HuH-7 (cell line): ENCODE measurements at regions not wholly inside any gene's neighbourhood (a gene's known extent, or its start where the extent isn't known, plus 50 kb on each side); places are given as distances from the start of the nearest gene placed in this dataset.

Source experiments
- DNase-seq: peaks from one replicate; pipeline ENCODE4 v3.0.0; 2011; ENCODE audit warnings: low spot score

- no peak for DNase-seq
Measured at GRCh38 chr16:65896448-65897153, 469.9 kb upstream of the CDH5 start.

GRCh38 chr16:65895906-65896305, 470.6 kb upstream of the CDH5 start:
- DNase-seq = no peak

GRCh38 chr16:65895486-65895885, 471.0 kb upstream of the CDH5 start:
- no peak for DNase-seq

GRCh38 chr16:65890203-65890602, 476.3 kb upstream of the CDH5 start:
- DNase-seq = no peak

- DNase-seq = no peak
Measured at GRCh38 chr16:65889533-65889966, 476.9 kb upstream of the CDH5 start.

- DNase-seq = no peak
Measured at GRCh38 chr16:65888201-65888600, 478.3 kb upstream of the CDH5 start.

- DNase-seq = no peak
Measured at GRCh38 chr16:65884018-65884417, 482.5 kb upstream of the CDH5 start.

GRCh38 chr16:65878347-65878746, 488.1 kb upstream of the CDH5 start:
- DNase-seq = no peak

- no peak for DNase-seq
Measured at GRCh38 chr16:65876624-65877023, 489.9 kb upstream of the CDH5 start.

GRCh38 chr16:65876056-65876408, 490.5 kb upstream of the CDH5 start:
- DNase-seq = no peak

GRCh38 chr16:65875381-65876055, 491.0 kb upstream of the CDH5 start:
- no peak for DNase-seq

- DNase-seq = no peak
Measured at GRCh38 chr16:65869261-65869660, 497.2 kb upstream of the CDH5 start.

GRCh38 chr16:65867276-65867960, 499.1 kb upstream of the CDH5 start:
- no peak for DNase-seq

- no peak for DNase-seq
Measured at GRCh38 chr16:65863236-65863635, 503.3 kb upstream of the CDH5 start.

GRCh38 chr16:65861131-65861731, 505.3 kb upstream of the CDH5 start:
- no peak for DNase-seq

- no peak for DNase-seq
Measured at GRCh38 chr16:65855171-65856145, 511.0 kb upstream of the CDH5 start.

GRCh38 chr16:65846210-65846602, 520.3 kb upstream of the CDH5 start:
- DNase-seq = no peak

GRCh38 chr16:65845466-65846209, 520.9 kb upstream of the CDH5 start:
- no peak for DNase-seq

GRCh38 chr16:65843941-65844340, 522.5 kb upstream of the CDH5 start:
- DNase-seq = no peak

- DNase-seq = no peak
Measured at GRCh38 chr16:65842067-65842466, 524.4 kb upstream of the CDH5 start.

GRCh38 chr16:65838001-65838400, 528.5 kb upstream of the CDH5 start:
- DNase-seq = no peak
